Upper lobe of left lung (tissue), 4 donors: ENCODE measurements at regions not wholly inside any gene's neighbourhood (a gene's known extent, or its start where the extent isn't known, plus 50 kb on each side); places are given as distances from the start of the nearest gene placed in this dataset.

Source experiments
- CTCF ChIP-seq, 6 experiments: fragments of 450-650 bp in 4 of 6; fragments of 200-600 bp in 2 of 6; sonication (generic) in 2 of 6; IDR thresholded peaks; one replicate each; pipeline ENCODE4 v1.5.1; 2016 to 2019; ENCODE audit warnings: antibody characterized with exemption in 6 of 6
- POLR2A ChIP-seq, 4 donors: fragments of 450-650 bp; IDR thresholded peaks; one replicate each; pipeline ENCODE4 v1.5.1; 2016 to 2017; ENCODE audit warnings: antibody characterized with exemption in 4 of 4, mild to moderate bottlenecking in 2 of 4

- TF ChIP-seq CTCF (IDR thresholded peaks at IDR 0.05) (no peak), POLR2A (IDR thresholded peaks at IDR 0.05) (no peak)
These were observed 209.8 kb upstream of the NR3C2 start for GRCh38 chr4:148651991-148652390.
